Naive thymus-derived CD8-positive, alpha-beta T cell (primary cell): ENCODE measurements at regions not wholly inside any gene's neighbourhood (a gene's known extent, or its start where the extent isn't known, plus 50 kb on each side); places are given as distances from the start of the nearest gene placed in this dataset.

Experiments used
- ATAC-seq, 2 donors: fragments of 150-1000 bp; cut with Tn5 transposase in 1 of 2; sonication (Bioruptor Pico), chemical (Tn5 transposase) in 1 of 2; 1 replicate in 1 of 2; 2 replicates in 1 of 2; pipeline ENCODE4 v1.10.0; 2021; ENCODE audit warnings: mild to moderate bottlenecking in 2 of 2, moderate library complexity in 2 of 2
- POLR2A ChIA-PET: fragments of 350-600 bp; sonication (Branson Sonifier 250); formaldehyde crosslinking; loops from one replicate; lab custom pipeline; 2021; ENCODE audit warnings: antibody characterized with exemption; lab: Charles Lee
- DNase-seq, 10 donors: peaks; one replicate each; pipeline versions ENCODE4 v3.0.0 to v3.0.0-alpha.2; 2020 to 2022
- H3K27ac Mint-ChIP-seq, 10 donors: one replicate each; pipeline ENCODE4 v1.8.0; 2020 to 2022; ENCODE audit warnings: mild to moderate bottlenecking in 10 of 10, mixed read lengths in 10 of 10, moderate library complexity in 4 of 10, inconsistent platforms in 1 of 10
- H3K27me3 Mint-ChIP-seq, 5 donors: one replicate each; pipeline ENCODE4 v1.8.0; 2021 to 2022; ENCODE audit warnings: mixed read lengths in 5 of 5
- H3K36me3 Mint-ChIP-seq, 3 donors: one replicate each; pipeline ENCODE4 v1.8.0; 2020 to 2022; ENCODE audit warnings: mixed read lengths in 3 of 3, mild to moderate bottlenecking in 2 of 3, inconsistent platforms in 1 of 3
- H3K4me1 Mint-ChIP-seq, 4 donors: one replicate each; pipeline ENCODE4 v1.8.0; 2021 to 2022; ENCODE audit warnings: mixed read lengths in 4 of 4
- H3K4me3 Mint-ChIP-seq, 10 donors: one replicate each; pipeline ENCODE4 v1.8.0; 2020 to 2022; ENCODE audit warnings: mild to moderate bottlenecking in 10 of 10, mixed read lengths in 10 of 10, moderate library complexity in 6 of 10, inconsistent platforms in 1 of 10
- H3K9me3 Mint-ChIP-seq, 9 donors: one replicate each; pipeline ENCODE4 v1.8.0; 2020 to 2022; ENCODE audit warnings: mixed read lengths in 9 of 9, mild to moderate bottlenecking in 3 of 9, inconsistent platforms in 1 of 9, moderate library complexity in 1 of 9

DNA sequence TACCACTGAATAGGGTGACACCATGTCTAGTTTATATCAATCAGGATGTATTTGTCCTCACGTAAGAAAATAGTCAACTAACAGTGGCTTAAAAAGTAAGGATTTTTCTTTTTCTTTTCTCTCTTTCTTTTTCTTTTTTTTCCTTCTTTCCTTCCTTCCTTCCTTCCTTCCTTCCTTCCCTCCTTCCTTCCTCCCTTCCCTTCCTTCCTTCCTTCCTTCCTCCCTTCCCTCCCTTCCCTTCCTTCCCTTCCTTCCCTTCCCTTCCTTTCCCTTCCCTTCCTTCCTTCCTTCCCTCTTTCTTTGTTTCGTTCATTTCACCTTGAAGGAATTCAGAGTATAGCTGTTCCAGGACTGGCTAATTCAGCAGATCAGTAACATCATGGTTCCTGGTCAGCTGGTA, 83.2 kb downstream of the SOX4 start:
- peaks cover 6 to 22% (median 11%) of the 10 kb centered on the region in 5 donors for H3K27me3 Mint-ChIP-seq
- H3K36me3 Mint-ChIP-seq = peaks cover 0 to 6% (median 0%) of the 10 kb centered on the region in 3 donors
- peaks cover 0 to 3% (median 0%) of the 10 kb centered on the region in 9 donors for H3K9me3 Mint-ChIP-seq
- H3K27ac Mint-ChIP-seq = no peak overlapping the region
- no peak overlapping the region for H3K4me3 Mint-ChIP-seq
- DNase-seq (no peak), ATAC-seq (no peak)
- H3K4me1 Mint-ChIP-seq = no peaks in the 10 kb centered on the region
- POLR2A ChIA-PET = no interaction called here

GRCh38 chr6:21678990-21679389, 85.4 kb downstream of the SOX4 start:
- Mint-ChIP-seq H3K27ac (no peak overlapping the region), H3K36me3 (no peaks in the 10 kb centered on the region), H3K4me1 (peaks cover 0 to 1% (median 0%) of the 10 kb centered on the region in 4 donors), H3K27me3 (peaks cover 0 to 6% (median 3%) of the 10 kb centered on the region in 5 donors), H3K4me3 (no peak overlapping the region), H3K9me3 (peaks cover 0 to 2% (median 0%) of the 10 kb centered on the region in 9 donors)
- POLR2A ChIA-PET = no interaction called here
- ATAC-seq = no peak
- no peak for DNase-seq

DNA sequence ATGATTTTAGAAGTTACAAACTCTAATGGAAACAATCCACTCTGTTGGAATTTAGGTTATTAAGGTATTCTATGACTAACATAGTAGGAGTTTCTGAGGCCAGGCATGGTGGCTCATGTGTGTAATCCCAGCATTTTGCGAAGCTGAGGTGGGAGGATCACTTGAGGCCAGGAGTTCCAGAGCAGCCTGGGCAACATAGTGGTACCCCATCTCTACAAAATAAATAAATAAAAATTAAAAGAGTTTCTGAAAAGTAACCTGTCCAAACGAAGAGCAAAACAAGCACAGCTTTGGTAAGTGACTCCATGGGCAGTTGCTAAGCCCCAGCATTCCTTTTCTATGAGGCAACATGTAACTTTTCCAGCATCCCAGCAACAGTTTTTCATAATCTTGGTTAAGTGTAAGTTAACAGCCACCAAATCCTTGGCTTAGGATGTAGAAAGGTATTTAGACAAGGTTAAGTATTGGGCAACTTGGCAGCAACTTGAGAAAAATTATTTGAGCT, 86.3 kb downstream of the SOX4 start:
- no peak for DNase-seq
- no peak for ATAC-seq

GRCh38 chr6:21680611-21681010, 87.1 kb downstream of the SOX4 start:
- no peak overlapping the region for H3K4me3 Mint-ChIP-seq
- H3K27me3 Mint-ChIP-seq = peaks cover 0 to 5% (median 0%) of the 10 kb centered on the region in 5 donors
- no peak for DNase-seq
- no peaks in the 10 kb centered on the region for H3K36me3 Mint-ChIP-seq
- H3K27ac Mint-ChIP-seq = no peak overlapping the region
- no peak for ATAC-seq
- H3K4me1 Mint-ChIP-seq = peaks cover 0 to 1% (median 0%) of the 10 kb centered on the region in 4 donors
- POLR2A ChIA-PET = interaction anchor here (0.7 kb wide), 1 partner anchor 1954 kb away, joined by 3 read pairs; no protein-coding TSS in a partner anchor
- peaks cover 0 to 2% (median 0%) of the 10 kb centered on the region in 9 donors for H3K9me3 Mint-ChIP-seq

More for the DNA sequence above, 86.3 kb downstream of the SOX4 start:
- Mint-ChIP-seq H3K27ac (peak overlapping the region in 1 of 10 donors; percentile 24), H3K4me3 (no peak overlapping the region), H3K27me3 (peaks cover 0 to 1% (median 0%) of the 10 kb centered on the region in 5 donors), H3K4me1 (peaks cover 0 to 1% (median 0%) of the 10 kb centered on the region in 4 donors), H3K9me3 (peaks cover 0 to 2% (median 0%) of the 10 kb centered on the region in 9 donors), H3K36me3 (no peaks in the 10 kb centered on the region)
- POLR2A ChIA-PET = no interaction called here

DNA sequence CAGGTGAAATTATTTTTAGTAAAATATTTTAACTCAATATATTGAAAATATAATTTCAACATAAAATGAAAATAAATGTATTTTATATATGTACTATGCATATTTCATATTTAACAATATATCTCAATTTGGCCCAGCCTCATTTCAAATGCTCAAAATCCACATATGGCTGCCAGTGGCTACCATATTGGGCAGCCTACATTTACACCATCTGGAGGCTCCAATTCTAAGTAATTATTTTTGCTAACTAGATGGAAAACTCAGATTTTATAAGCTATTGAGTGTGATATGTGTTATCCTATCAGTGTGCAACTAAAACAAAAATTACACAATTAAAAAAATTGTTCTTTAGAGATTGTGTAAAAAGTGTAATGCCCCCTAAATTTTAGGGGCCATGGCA, 96.9 kb downstream of the SOX4 start:
- ATAC-seq = no peak
- POLR2A ChIA-PET = no interaction called here
- no peak for DNase-seq
- H3K9me3 Mint-ChIP-seq = peaks cover 0 to 12% (median 8%) of the 10 kb centered on the region in 9 donors
- H3K4me1 Mint-ChIP-seq = no peaks in the 10 kb centered on the region
- peaks cover 0 to 5% (median 0%) of the 10 kb centered on the region in 5 donors for H3K27me3 Mint-ChIP-seq
- H3K27ac Mint-ChIP-seq = no peak overlapping the region
- H3K4me3 Mint-ChIP-seq = no peak overlapping the region
- H3K36me3 Mint-ChIP-seq = no peaks in the 10 kb centered on the region

- H3K27ac Mint-ChIP-seq = no peak overlapping the region
- H3K27me3 Mint-ChIP-seq = no peaks in the 10 kb centered on the region
- peaks cover 0 to 12% (median 8%) of the 10 kb centered on the region in 9 donors for H3K9me3 Mint-ChIP-seq
- POLR2A ChIA-PET = no interaction called here
- DNase-seq (no peak), ATAC-seq (no peak)
- no peaks in the 10 kb centered on the region for H3K36me3 Mint-ChIP-seq
- no peaks in the 10 kb centered on the region for H3K4me1 Mint-ChIP-seq
- no peak overlapping the region for H3K4me3 Mint-ChIP-seq
These were observed 98.3 kb downstream of the SOX4 start for GRCh38 chr6:21691685-21692346.

DNA sequence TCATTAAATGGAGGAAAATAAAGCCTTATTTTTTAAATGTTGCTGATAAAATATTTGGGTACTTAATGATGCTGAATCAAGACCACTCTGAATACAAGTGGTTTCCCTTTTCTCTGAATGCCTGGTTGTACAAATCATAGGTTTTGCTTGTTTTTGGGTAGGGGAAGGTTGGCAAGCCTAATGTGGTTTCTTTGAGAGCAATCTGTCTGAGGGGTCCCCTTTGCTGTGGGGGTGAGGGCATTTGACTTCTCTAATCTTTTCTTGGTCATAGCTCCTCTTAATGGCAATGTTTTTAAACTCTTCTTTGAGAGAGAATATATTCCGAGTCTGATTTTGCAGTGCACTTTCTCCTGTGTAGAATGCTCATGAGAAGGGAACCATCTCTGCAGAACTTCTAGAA, 99.2 kb downstream of the SOX4 start:
- Mint-ChIP-seq H3K27ac (no peak overlapping the region), H3K36me3 (no peaks in the 10 kb centered on the region), H3K27me3 (no peaks in the 10 kb centered on the region), H3K4me1 (no peaks in the 10 kb centered on the region), H3K4me3 (no peak overlapping the region), H3K9me3 (peaks cover 0 to 6% (median 3%) of the 10 kb centered on the region in 9 donors)
- no peak for DNase-seq
- ATAC-seq = no peak
- POLR2A ChIA-PET = no interaction called here

GRCh38 chr6:21694168-21694567, 100.6 kb downstream of the SOX4 start:
- Mint-ChIP-seq H3K9me3 (peaks cover 0 to 3% (median 0%) of the 10 kb centered on the region in 9 donors), H3K4me1 (no peaks in the 10 kb centered on the region), H3K27ac (no peak overlapping the region), H3K27me3 (no peaks in the 10 kb centered on the region), H3K36me3 (no peaks in the 10 kb centered on the region), H3K4me3 (no peak overlapping the region)
- DNase-seq (no peak), ATAC-seq (no peak)
- POLR2A ChIA-PET = no interaction called here

DNA sequence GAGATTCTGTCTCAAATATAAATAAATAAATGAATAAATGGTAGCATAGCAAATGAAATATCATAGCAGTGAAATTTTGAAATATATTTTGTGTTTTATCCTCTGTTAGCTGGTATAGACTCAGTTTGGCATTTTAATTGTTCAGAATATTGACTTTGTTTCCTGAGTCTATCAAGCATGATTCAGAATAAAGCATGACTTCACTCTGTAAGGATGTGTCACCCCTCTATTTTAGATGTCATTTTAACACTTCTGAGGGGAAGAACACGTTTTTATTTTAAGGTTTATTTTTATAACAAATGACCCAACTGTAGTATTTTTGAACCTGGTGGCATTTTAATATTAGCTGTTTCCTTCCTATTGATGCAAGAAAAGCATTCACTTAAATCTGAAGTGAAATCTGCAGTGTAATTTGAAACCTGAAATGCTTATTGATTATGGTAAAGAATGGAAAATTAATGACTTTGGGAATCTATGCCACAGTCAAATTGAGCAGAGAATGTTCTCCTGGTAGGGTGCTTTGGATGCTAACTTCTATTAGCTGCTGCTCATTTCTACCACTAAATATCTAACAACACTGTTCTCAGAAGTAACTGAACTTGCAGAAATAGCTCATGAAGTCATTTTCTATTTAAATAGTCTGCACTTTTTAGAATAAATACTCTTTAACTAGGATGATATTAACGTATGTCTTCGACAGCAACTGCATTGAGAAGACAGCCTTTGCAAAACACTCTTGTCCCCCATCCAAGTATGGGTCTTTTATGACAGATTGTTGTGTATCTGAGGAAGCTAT, 114.2 kb downstream of the SOX4 start:
- Mint-ChIP-seq H3K4me1 (no peaks in the 10 kb centered on the region), H3K27me3 (peaks cover 0 to 5% (median 1%) of the 10 kb centered on the region in 5 donors), H3K27ac (no peak overlapping the region), H3K9me3 (no peaks in the 10 kb centered on the region), H3K36me3 (no peaks in the 10 kb centered on the region), H3K4me3 (no peak overlapping the region)
- POLR2A ChIA-PET = no interaction called here
- ATAC-seq = no peak
- DNase-seq = no peak

DNA sequence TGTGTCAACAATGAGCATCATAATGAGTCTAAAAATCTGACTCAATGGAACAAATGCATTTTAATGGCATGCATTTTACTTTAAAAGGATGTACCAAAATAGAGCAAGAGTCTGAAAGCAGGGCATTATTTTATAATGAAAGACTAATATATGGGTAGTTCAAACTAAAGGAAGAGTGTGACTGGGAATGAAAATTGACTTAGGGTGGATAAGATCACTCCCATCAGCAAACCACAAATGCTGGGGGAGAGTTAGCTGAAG, 114.7 kb downstream of the SOX4 start:
- POLR2A ChIA-PET = no interaction called here
- peaks cover 0 to 7% (median 1%) of the 10 kb centered on the region in 5 donors for H3K27me3 Mint-ChIP-seq
- no peak overlapping the region for H3K27ac Mint-ChIP-seq
- no peak for DNase-seq
- H3K4me3 Mint-ChIP-seq = no peak overlapping the region
- H3K36me3 Mint-ChIP-seq = no peaks in the 10 kb centered on the region
- no peaks in the 10 kb centered on the region for H3K4me1 Mint-ChIP-seq
- ATAC-seq = no peak
- H3K9me3 Mint-ChIP-seq = no peaks in the 10 kb centered on the region

GRCh38 chr6:21710216-21710615, 116.7 kb downstream of the SOX4 start:
- Mint-ChIP-seq H3K9me3 (no peaks in the 10 kb centered on the region), H3K27ac (no peak overlapping the region), H3K27me3 (peaks cover 0 to 8% (median 1%) of the 10 kb centered on the region in 5 donors), H3K4me3 (no peak overlapping the region), H3K36me3 (peaks cover 0 to 1% (median 0%) of the 10 kb centered on the region in 3 donors), H3K4me1 (no peaks in the 10 kb centered on the region)
- POLR2A ChIA-PET = no interaction called here
- no peak for ATAC-seq
- no peak for DNase-seq

GRCh38 chr6:21710908-21711627, 117.5 kb downstream of the SOX4 start:
- no peaks in the 10 kb centered on the region for H3K9me3 Mint-ChIP-seq
- no peak overlapping the region for H3K4me3 Mint-ChIP-seq
- DNase-seq (no peak), ATAC-seq (no peak)
- H3K27me3 Mint-ChIP-seq = peaks cover 0 to 9% (median 1%) of the 10 kb centered on the region in 5 donors
- H3K4me1 Mint-ChIP-seq = no peaks in the 10 kb centered on the region
- H3K27ac Mint-ChIP-seq = no peak overlapping the region
- POLR2A ChIA-PET = no interaction called here
- peaks cover 0 to 1% (median 0%) of the 10 kb centered on the region in 3 donors for H3K36me3 Mint-ChIP-seq

- DNase-seq = no peak
- no peaks in the 10 kb centered on the region for H3K9me3 Mint-ChIP-seq
- H3K36me3 Mint-ChIP-seq = peaks cover 0 to 1% (median 0%) of the 10 kb centered on the region in 3 donors
- H3K4me1 Mint-ChIP-seq = no peaks in the 10 kb centered on the region
- POLR2A ChIA-PET = no interaction called here
- ATAC-seq = no peak
- H3K4me3 Mint-ChIP-seq = no peak overlapping the region
- peaks cover 0 to 9% (median 1%) of the 10 kb centered on the region in 5 donors for H3K27me3 Mint-ChIP-seq
- H3K27ac Mint-ChIP-seq = no peak overlapping the region
These were observed 118.7 kb downstream of the SOX4 start for GRCh38 chr6:21712213-21712612.
